ENCODE measurements at regions not wholly inside any gene's neighbourhood (a gene's known extent, or its start where the extent isn't known, plus 50 kb on each side); places are given as distances from the start of the nearest gene placed in this dataset.

DNA sequence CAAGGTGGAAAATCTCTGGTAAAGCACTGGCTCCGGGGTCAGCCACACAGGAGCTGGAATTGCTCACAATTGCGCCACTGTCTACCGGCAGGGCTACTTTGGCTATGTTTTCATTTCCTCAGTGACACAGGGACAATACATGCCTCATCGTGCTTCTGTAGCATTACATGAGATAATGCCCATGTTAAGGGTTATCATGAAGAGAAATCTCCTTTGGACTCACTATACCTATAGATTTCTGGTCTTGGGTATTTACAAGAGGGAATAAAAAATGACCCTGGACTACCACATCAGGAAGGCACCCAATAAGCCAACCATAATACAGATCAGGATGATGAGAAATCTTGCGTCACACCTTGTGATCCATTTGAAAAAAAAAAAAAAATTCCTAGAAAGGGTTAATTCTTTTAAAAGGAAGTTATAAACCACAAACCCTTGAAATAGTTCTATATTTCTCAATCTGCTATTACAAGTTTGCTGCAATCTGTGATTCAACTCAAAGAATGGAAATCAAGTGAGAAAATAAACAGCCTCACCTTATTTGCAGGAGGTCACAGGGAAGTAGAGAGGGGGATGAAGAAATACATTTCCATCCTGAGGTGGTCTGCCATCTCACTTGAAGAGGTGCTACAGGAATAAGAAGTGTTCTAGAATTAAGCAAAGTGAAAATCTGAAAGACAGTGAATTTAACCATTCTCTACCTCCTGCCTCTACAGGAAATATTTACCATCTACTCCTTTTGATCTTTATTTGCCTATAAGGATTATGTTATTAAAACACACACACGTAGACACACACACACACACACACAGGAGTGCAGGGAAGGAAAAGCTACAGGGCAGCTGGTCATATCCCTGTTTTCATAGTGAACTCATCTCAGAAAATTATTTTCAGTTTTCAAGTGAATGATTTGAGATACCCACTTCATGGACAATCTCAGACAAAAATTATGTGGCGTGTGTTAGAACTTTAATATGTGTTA is 231.3 kb upstream of the CELF2 start:
- Mint-ChIP-seq H3K27ac (no peak overlapping the region), H3K4me3 (no peak overlapping the region), H3K27me3 (ENCODE audit: low read depth, poor library complexity) (peaks cover 4% of the 10 kb centered on the region), H3K36me3 (ENCODE audit: low read depth) (no peaks in the 10 kb centered on the region), H3K9me3 (peaks cover 16% of the 10 kb centered on the region), H3K4me1 (no peaks in the 10 kb centered on the region)
- DNase-seq, result no peak
- TF ChIP-seq, protein P1, sequence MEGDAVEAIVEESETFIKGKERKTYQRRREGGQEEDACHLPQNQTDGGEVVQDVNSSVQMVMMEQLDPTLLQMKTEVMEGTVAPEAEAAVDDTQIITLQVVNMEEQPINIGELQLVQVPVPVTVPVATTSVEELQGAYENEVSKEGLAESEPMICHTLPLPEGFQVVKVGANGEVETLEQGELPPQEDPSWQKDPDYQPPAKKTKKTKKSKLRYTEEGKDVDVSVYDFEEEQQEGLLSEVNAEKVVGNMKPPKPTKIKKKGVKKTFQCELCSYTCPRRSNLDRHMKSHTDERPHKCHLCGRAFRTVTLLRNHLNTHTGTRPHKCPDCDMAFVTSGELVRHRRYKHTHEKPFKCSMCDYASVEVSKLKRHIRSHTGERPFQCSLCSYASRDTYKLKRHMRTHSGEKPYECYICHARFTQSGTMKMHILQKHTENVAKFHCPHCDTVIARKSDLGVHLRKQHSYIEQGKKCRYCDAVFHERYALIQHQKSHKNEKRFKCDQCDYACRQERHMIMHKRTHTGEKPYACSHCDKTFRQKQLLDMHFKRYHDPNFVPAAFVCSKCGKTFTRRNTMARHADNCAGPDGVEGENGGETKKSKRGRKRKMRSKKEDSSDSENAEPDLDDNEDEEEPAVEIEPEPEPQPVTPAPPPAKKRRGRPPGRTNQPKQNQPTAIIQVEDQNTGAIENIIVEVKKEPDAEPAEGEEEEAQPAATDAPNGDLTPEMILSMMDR (IDR thresholded peaks at IDR 0.05), result no peak

DNA sequence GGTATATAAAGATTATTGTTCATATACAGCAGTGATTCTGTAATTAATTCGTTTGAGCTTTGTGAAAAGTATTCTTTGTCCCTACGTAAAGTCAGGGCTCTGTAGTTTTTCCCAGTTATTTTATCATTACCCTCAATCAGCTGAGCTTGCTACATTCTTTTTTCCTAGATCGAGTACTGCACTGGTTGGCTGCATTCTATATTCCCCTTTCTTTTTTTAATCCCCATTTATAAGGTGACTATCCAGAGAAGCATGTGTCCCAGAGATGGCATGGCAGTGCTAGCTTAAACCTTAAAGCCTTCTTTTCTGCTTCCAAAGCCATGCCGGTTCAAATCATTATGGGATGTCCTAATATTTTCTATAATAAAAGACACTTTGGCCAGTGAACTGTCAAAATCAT is 230.1 kb upstream of the CELF2 start:
- Mint-ChIP-seq H3K9me3 (peaks cover 15% of the 10 kb centered on the region), H3K27ac (no peak overlapping the region), H3K4me3 (no peak overlapping the region), H3K4me1 (no peaks in the 10 kb centered on the region), H3K27me3 (ENCODE audit: low read depth, poor library complexity) (peaks cover 2% of the 10 kb centered on the region), H3K36me3 (ENCODE audit: low read depth) (no peaks in the 10 kb centered on the region)
- TF ChIP-seq, protein P1 (IDR thresholded peaks at IDR 0.05), result no peak
- no peak for DNase-seq

DNA sequence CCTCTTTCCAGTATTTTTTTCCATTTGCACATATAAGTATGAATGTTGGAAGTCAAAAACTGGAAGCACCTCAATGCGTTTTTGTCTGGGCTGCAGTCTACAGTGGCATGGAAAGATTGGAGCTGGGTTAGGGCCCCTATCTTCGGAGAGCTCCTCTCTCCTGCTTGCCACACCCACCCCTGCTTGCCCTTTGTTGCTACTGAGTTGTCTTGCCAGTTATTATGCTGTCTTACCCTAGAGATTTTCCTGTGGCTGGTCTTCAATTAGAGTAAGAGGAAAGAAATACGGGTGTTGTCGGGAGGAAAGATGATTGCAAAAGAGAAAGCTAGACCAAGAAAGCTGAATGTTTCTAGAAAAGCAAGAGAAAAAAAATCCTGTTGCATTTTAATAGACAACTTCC is 228.9 kb upstream of the CELF2 start:
- H3K27ac Mint-ChIP-seq, result no peak overlapping the region

DNA sequence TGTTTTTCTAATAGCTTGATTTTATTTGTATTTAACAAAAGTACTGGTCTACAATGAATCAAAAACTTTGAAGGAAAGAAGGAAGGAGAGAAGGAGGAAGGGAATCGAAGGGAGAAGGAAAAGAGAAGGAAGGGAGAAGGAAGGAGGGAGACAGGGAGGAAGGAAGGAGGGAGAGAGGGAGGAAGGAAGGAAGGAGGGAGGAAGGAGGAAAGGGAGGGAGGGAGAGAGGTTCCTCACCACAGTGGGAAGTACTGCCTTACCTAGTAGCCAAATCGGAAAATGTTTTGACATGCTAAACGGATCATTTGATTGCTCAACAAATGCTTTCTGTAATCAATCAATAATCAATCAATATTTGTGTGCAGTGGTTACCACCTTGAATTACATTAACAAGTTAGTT is 225.8 kb upstream of the CELF2 start:
- Mint-ChIP-seq H3K4me1 (peaks cover 10% of the 10 kb centered on the region), H3K27ac (no peak overlapping the region), H3K9me3 (no peaks in the 10 kb centered on the region), H3K27me3 (ENCODE audit: low read depth, poor library complexity) (peaks cover 12% of the 10 kb centered on the region), H3K36me3 (ENCODE audit: low read depth) (no peaks in the 10 kb centered on the region), H3K4me3 (no peak overlapping the region)
- no peak for DNase-seq
- TF ChIP-seq, protein P1 (IDR thresholded peaks at IDR 0.05), result no peak

More for the DNA sequence above, 228.9 kb upstream of the CELF2 start:
- Mint-ChIP-seq H3K4me3 (no peak overlapping the region), H3K36me3 (ENCODE audit: low read depth) (no peaks in the 10 kb centered on the region), H3K9me3 (peaks cover 8% of the 10 kb centered on the region), H3K4me1 (peaks cover 4% of the 10 kb centered on the region), H3K27me3 (ENCODE audit: low read depth, poor library complexity) (peaks cover 2% of the 10 kb centered on the region)
- DNase-seq, result no peak
- TF ChIP-seq, protein P1 (IDR thresholded peaks at IDR 0.05), result no peak

DNA sequence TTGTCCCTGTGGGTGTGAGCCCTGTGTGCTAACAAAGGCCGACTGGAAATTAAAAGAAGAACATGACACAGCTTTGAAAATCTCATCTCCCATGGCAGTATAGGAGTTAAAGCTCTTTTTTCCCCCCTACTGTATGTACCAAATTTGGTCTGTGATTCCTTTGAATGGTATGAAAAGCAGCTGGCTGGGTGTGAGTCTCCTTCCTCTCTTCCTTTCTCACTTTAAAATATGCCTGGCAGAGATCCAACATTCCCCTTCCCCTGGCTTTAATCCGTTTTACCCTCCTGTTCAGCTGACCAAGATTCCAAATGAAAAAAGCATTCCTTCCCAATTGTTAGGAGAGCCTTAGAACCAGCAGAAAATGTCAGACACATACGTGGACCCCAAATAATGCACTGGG is 225.0 kb upstream of the CELF2 start:
- no peaks in the 10 kb centered on the region for H3K9me3 Mint-ChIP-seq
- peaks cover 20% of the 10 kb centered on the region for H3K27me3 Mint-ChIP-seq (ENCODE audit: low read depth, poor library complexity)
- H3K27ac Mint-ChIP-seq, result no peak overlapping the region
- H3K4me1 Mint-ChIP-seq, result peaks cover 18% of the 10 kb centered on the region
- TF ChIP-seq, protein P1 (IDR thresholded peaks at IDR 0.05), result no peak
- H3K4me3 Mint-ChIP-seq, result no peak overlapping the region
- no peak for DNase-seq
- no peaks in the 10 kb centered on the region for H3K36me3 Mint-ChIP-seq (ENCODE audit: low read depth)

DNA sequence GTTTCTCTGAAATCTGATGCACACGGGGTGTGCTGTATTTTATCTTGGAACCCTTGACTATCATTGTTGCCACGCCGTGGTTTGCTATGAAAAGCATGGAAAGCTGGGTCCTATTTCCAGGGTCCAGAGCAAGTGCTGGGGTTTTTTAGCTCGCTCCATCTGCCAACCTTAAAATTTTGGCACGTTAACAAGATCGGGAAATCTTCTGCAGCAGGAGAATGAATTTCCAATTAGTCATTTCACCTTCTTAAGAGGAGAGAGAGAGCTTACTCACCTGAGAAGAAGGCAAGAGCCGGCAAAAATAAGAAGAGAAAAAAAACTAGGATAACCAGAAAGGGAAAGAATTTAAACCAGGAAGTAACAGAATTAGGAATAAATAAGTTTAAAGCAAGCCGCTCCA is 223.6 kb upstream of the CELF2 start:
- TF ChIP-seq, protein P1 (IDR thresholded peaks at IDR 0.05), result no peak

More for the DNA sequence above, 223.6 kb upstream of the CELF2 start:
- no peak for DNase-seq
- H3K4me1 Mint-ChIP-seq, result peaks cover 31% of the 10 kb centered on the region
- H3K4me3 Mint-ChIP-seq, result no peak overlapping the region
- H3K27ac Mint-ChIP-seq, result no peak overlapping the region
- peaks cover 4% of the 10 kb centered on the region for H3K9me3 Mint-ChIP-seq
- no peaks in the 10 kb centered on the region for H3K36me3 Mint-ChIP-seq (ENCODE audit: low read depth)
- H3K27me3 Mint-ChIP-seq (ENCODE audit: low read depth, poor library complexity), result peaks cover 32% of the 10 kb centered on the region

Data from nephron progenitor cell (in vitro differentiated cells).